A673 (cell line): ENCODE measurements at regions not wholly inside any gene's neighbourhood (a gene's known extent, or its start where the extent isn't known, plus 50 kb on each side); places are given as distances from the start of the nearest gene placed in this dataset.

Experiments
- BruUV-seq: library from RNA; stranded (reverse); fragments of 400-500 nt; replicated peaks from 2 replicates; lab custom pipeline; 2021; lab: Mats Ljungman, UMichigan
- CTCF ChIA-PET: fragments of 300-600 bp; sonication (Branson Sonifier 250); formaldehyde crosslinking; loops from one replicate; lab custom pipeline; 2022; ENCODE audit warnings: antibody characterized with exemption; lab: Charles Lee
- POLR2A ChIA-PET: fragments of 300-600 bp; sonication (Branson Sonifier 250); formaldehyde crosslinking; loops from one replicate; lab custom pipeline; 2022; ENCODE audit warnings: antibody characterized with exemption; ENCODE audit not compliant: low non-redundant PET; lab: Charles Lee
- DNase-seq: peaks from one replicate; pipeline ENCODE4 v3.0.0-alpha.2; 2015; ENCODE audit warnings: low spot score
- H3K27ac ChIP-seq: fragments of 200-600 bp; sonication (generic); 2 replicates; pipeline ENCODE4 v1.5.1; 2016; ENCODE audit warnings: mixed run types, low read depth, mild to moderate bottlenecking, mixed read lengths, antibody characterized with exemption, low read length; ENCODE audit not compliant: poor library complexity, severe bottlenecking
- H3K27me3 ChIP-seq: fragments of 200-600 bp; sonication (generic); replicated peaks from 2 replicates; pipeline ENCODE4 v1.6.1; 2017; ENCODE audit warnings: mixed run types, low read depth, mild to moderate bottlenecking, mixed read lengths, antibody characterized with exemption, low read length; ENCODE audit not compliant: insufficient read depth, poor library complexity
- H3K36me3 ChIP-seq: fragments of 200-600 bp; sonication (generic); 2 replicates; pipeline ENCODE4 v1.6.1; 2016; ENCODE audit warnings: mixed run types, mild to moderate bottlenecking, mixed read lengths, antibody characterized with exemption, low read length; ENCODE audit not compliant: insufficient read depth, poor library complexity, severe bottlenecking
- H3K4me1 ChIP-seq: fragments of 200-600 bp; sonication (generic); 2 replicates; pipeline ENCODE4 v1.6.1; 2017; ENCODE audit warnings: mixed run types, mild to moderate bottlenecking, mixed read lengths, antibody characterized with exemption, low read length; ENCODE audit not compliant: insufficient read depth, poor library complexity, severe bottlenecking
- H3K4me3 ChIP-seq: fragments of 200-600 bp; sonication (generic); 2 replicates; pipeline ENCODE4 v1.5.1; 2016; ENCODE audit warnings: low read depth, mixed run types, mild to moderate bottlenecking, mixed read lengths, low read length; ENCODE audit not compliant: poor library complexity, severe bottlenecking
- H3K9me3 ChIP-seq: fragments of 200-600 bp; sonication (generic); 2 replicates; pipeline ENCODE4 v1.6.1; 2016; ENCODE audit warnings: mixed run types, low read depth, mild to moderate bottlenecking, mixed read lengths, antibody characterized with exemption, low read length; ENCODE audit not compliant: poor library complexity, severe bottlenecking
- CTCF ChIP-seq: fragments of 300-800, 200-600 bp; sonication (generic); conservative IDR thresholded peaks from 2 replicates; pipeline ENCODE4 v1.5.1; 2017; ENCODE audit warnings: low read depth, mild to moderate bottlenecking, antibody characterized with exemption, low read length, moderate library complexity, mixed read lengths
- EZH2 ChIP-seq: fragments of 200-600 bp; sonication (generic); IDR thresholded peaks from 2 replicates; pipeline ENCODE4 v1.6.1; 2017; ENCODE audit warnings: borderline replicate concordance, low read depth, mild to moderate bottlenecking, mixed read lengths, antibody characterized with exemption, low read length; ENCODE audit not compliant: poor library complexity, severe bottlenecking
- intact Hi-C: fragments of 100-400 bp; cut with micrococcal nuclease; formaldehyde crosslinking; loops from one replicate; pipeline ENCODE4 v1.10.0; 2022; ENCODE audit not compliant: unreplicated experiment

- Histone ChIP-seq H3K36me3 (no peaks in the 10 kb centered on the region), H3K4me1 (no peaks in the 10 kb centered on the region), H3K27ac (no peak overlapping the region), H3K9me3 (no peaks in the 10 kb centered on the region), H3K27me3 (peaks cover 6% of the 10 kb centered on the region), H3K4me3 (no peak overlapping the region)
- POLR2A ChIA-PET: no interaction called here
- no peak for TF ChIP-seq CTCF
- TF ChIP-seq EZH2: no peak
- no peak for DNase-seq
- CTCF ChIA-PET: interaction anchor here (0.5 kb wide), 1 partner anchor 20 kb away, joined by 12 read pairs; no protein-coding TSS in a partner anchor
- intact Hi-C loops: no loop called here
- no TSS peak for BruUV-seq
Observed at GRCh38 chr20:59413326-59413865, 113.0 kb downstream of the EDN3 start.

GRCh38 chr20:59414936-59415623, 114.7 kb downstream of the EDN3 start:
- no peak for TF ChIP-seq CTCF
- no peak for TF ChIP-seq EZH2
- no TSS peak for BruUV-seq
- no peak for DNase-seq
- no peak overlapping the region for H3K27ac ChIP-seq
- POLR2A ChIA-PET: no interaction called here
- no peaks in the 10 kb centered on the region for H3K36me3 ChIP-seq
- CTCF ChIA-PET: no interaction called here
- intact Hi-C loops: no loop called here
- peaks cover 12% of the 10 kb centered on the region for H3K27me3 ChIP-seq
- H3K4me3 ChIP-seq: no peak overlapping the region
- no peaks in the 10 kb centered on the region for H3K4me1 ChIP-seq
- H3K9me3 ChIP-seq: no peaks in the 10 kb centered on the region

GRCh38 chr20:59416916-59417315, 116.5 kb downstream of the EDN3 start:
- BruUV-seq: no TSS peak
- TF ChIP-seq EZH2 (no peak), CTCF (no peak)
- no peak for DNase-seq
- intact Hi-C loops: no loop called here
- CTCF ChIA-PET: no interaction called here
- POLR2A ChIA-PET: no interaction called here
- Histone ChIP-seq H3K9me3 (no peaks in the 10 kb centered on the region), H3K27me3 (peaks cover 24% of the 10 kb centered on the region), H3K4me3 (no peak overlapping the region), H3K36me3 (no peaks in the 10 kb centered on the region), H3K27ac (no peak overlapping the region), H3K4me1 (no peaks in the 10 kb centered on the region)
